Natural killer cell (primary cell): ENCODE measurements at regions not wholly inside any gene's neighbourhood (a gene's known extent, or its start where the extent isn't known, plus 50 kb on each side); places are given as distances from the start of the nearest gene placed in this dataset.

ENCODE experiments used
- ATAC-seq, 3 donors: fragments of 150-1000 bp in 2 of 3; fragments of 200-7000 bp in 1 of 3; cut with Tn5 transposase; 1 replicate in 1 of 3; 2 replicates in 2 of 3; pipeline ENCODE4 v1.10.0; 2021; ENCODE audit warnings: mild to moderate bottlenecking in 2 of 3, moderate library complexity in 2 of 3
- DNase-seq, 2 donors: peaks; one replicate each; pipeline versions ENCODE4 v3.0.0 to v3.0.0-alpha.2; 2013 to 2021; ENCODE audit warnings: mixed read lengths in 1 of 2
- H3K27ac ChIP-seq: one replicate; pipeline ENCODE4 v1.5.1; 2013; ENCODE audit warnings: mild to moderate bottlenecking, low read length
- H3K27me3 ChIP-seq: one replicate; pipeline ENCODE4 v1.6.1; 2013; ENCODE audit warnings: low read length; ENCODE audit not compliant: control insufficient read depth, insufficient read depth
- H3K36me3 ChIP-seq: one replicate; pipeline ENCODE4 v1.6.1; 2013; ENCODE audit warnings: low read length; ENCODE audit not compliant: control insufficient read depth, insufficient read depth
- H3K4me1 ChIP-seq: one replicate; pipeline ENCODE4 v1.6.1; 2013; ENCODE audit warnings: low read length; ENCODE audit not compliant: control insufficient read depth, insufficient read depth
- H3K4me3 ChIP-seq: one replicate; pipeline ENCODE4 v1.5.1; 2013; ENCODE audit warnings: low read length
- H3K9me3 ChIP-seq: one replicate; pipeline ENCODE4 v1.6.1; 2013; ENCODE audit warnings: low read length; ENCODE audit not compliant: control insufficient read depth, insufficient read depth
- H3K27ac Mint-ChIP-seq, 2 donors: one replicate each; pipeline ENCODE4 v1.8.0; 2022; ENCODE audit warnings: mild to moderate bottlenecking in 2 of 2, mixed read lengths in 2 of 2, moderate library complexity in 1 of 2
- H3K27me3 Mint-ChIP-seq, 2 donors: one replicate each; pipeline ENCODE4 v1.8.0; 2022; ENCODE audit warnings: low read depth in 2 of 2, mixed read lengths in 2 of 2
- H3K36me3 Mint-ChIP-seq: one replicate; pipeline ENCODE4 v1.8.0; 2022; ENCODE audit warnings: mixed read lengths
- H3K4me1 Mint-ChIP-seq, 2 donors: one replicate each; pipeline ENCODE4 v1.8.0; 2022; ENCODE audit warnings: mixed read lengths in 2 of 2
- H3K4me3 Mint-ChIP-seq: one replicate; pipeline ENCODE4 v1.8.0; 2022; ENCODE audit warnings: mild to moderate bottlenecking, moderate library complexity, mixed read lengths
- H3K9me3 Mint-ChIP-seq, 2 donors: one replicate each; pipeline ENCODE4 v1.8.0; 2022; ENCODE audit warnings: mixed read lengths in 2 of 2
- WGBS: methylation state at CpG from one replicate; pipeline ENCODE4 v1.1.7; 2013; ENCODE audit warnings: missing lambda C conversion rate; ENCODE audit not compliant: insufficient coverage; 5-methylcytosine and 5-hydroxymethylcytosine counted together
- intact Hi-C: fragments of 100-400 bp; cut with micrococcal nuclease; formaldehyde crosslinking; loops from one replicate; pipeline ENCODE4 v1.14.2; 2022
- TF ChIP-seq, protein P1 (sequence below): fragments of 200-600 bp; IDR thresholded peaks from one replicate; pipeline ENCODE4 v1.8.0; 2022; ENCODE audit warnings: antibody characterized with exemption

DNA sequence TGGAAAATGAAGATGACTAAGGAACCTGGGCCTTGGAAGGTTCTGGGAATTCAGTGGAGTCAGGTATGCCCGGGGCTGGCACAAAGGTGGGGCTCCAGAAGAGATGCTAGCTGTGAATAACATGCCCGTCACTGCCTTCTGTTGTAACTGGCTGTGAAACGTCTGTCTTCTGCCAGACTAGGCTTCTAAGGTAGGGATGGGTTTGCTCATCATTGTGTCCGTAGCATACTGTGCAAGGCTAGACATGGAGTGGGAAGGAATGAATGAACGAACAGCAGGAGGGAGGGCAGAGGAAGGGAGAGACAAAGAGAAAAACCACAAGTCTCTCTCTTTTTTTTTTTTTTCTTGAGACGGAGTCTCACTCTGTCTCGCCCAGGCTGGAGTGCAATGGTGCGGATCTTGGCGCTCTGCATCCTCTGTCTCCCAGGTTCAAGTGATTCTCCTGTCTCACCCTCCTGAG lies 327.4 kb downstream of the MN1 start:
- no peak for ATAC-seq
- H3K4me1 Mint-ChIP-seq, result no peaks in the 10 kb centered on the region

DNA sequence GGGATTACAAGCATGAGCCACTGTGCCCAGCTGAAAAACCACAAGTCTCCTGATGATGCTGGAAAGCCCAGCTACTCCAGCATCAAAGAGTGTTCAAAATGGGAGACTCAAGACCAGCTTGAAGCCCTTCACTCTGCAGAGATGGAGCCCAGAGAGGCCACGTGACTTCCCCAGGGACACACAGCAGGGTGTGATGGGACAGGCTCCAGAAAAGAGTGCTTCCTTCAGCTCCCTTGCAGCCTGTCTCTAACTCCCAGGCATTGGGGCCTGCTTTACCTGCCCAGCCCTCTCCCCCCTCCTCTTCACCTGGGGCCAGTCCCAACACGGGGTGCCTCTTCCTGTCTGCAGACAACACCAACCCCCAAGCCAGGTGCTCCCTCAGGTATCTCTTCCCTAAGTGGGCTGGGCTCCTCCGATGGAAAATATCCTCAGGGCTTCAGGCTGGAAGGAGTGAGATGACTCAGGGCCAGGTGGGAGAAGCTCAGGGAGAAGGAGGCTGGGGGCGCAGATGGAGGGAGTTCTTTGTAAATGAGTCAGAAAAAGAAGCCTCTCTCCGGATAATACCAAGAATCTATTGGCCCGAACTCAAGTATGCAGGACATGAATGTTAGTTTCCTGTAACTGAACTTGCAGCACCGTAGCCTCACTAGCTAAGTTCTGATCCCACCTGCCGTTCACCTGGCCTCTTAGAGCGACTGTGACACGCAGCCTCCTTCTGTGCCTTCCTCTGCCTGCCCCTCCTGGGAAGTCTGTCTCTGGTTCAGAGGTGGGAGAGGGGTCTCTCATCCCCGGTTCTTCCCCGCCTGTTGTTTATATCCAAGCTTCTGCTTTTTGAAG lies 326.6 kb downstream of the MN1 start:
- Histone ChIP-seq H3K4me1 (no peaks in the 10 kb centered on the region), H3K9me3 (no peaks in the 10 kb centered on the region), H3K36me3 (no peaks in the 10 kb centered on the region), H3K27ac (no peak overlapping the region), H3K4me3 (no peak overlapping the region), H3K27me3 (no peaks in the 10 kb centered on the region)
- intact Hi-C loops, result no loop called here
- DNase-seq, result no peak
- H3K4me3 Mint-ChIP-seq, result no peak overlapping the region
- no peaks in the 10 kb centered on the region for H3K36me3 Mint-ChIP-seq
- WGBS, result 61% methylated on average over 12 of the region's 12 CpGs
- H3K27ac Mint-ChIP-seq, result no peak overlapping the region
- no peaks in the 10 kb centered on the region for H3K4me1 Mint-ChIP-seq
- peaks cover 0 to 3% of the 10 kb centered on the region in 2 donors for H3K27me3 Mint-ChIP-seq
- H3K9me3 Mint-ChIP-seq, result no peaks in the 10 kb centered on the region
- ATAC-seq, result no peak
- TF ChIP-seq, protein P1, sequence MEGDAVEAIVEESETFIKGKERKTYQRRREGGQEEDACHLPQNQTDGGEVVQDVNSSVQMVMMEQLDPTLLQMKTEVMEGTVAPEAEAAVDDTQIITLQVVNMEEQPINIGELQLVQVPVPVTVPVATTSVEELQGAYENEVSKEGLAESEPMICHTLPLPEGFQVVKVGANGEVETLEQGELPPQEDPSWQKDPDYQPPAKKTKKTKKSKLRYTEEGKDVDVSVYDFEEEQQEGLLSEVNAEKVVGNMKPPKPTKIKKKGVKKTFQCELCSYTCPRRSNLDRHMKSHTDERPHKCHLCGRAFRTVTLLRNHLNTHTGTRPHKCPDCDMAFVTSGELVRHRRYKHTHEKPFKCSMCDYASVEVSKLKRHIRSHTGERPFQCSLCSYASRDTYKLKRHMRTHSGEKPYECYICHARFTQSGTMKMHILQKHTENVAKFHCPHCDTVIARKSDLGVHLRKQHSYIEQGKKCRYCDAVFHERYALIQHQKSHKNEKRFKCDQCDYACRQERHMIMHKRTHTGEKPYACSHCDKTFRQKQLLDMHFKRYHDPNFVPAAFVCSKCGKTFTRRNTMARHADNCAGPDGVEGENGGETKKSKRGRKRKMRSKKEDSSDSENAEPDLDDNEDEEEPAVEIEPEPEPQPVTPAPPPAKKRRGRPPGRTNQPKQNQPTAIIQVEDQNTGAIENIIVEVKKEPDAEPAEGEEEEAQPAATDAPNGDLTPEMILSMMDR, result no peak

More for the DNA sequence above, 327.4 kb downstream of the MN1 start:
- Histone ChIP-seq H3K27me3 (no peaks in the 10 kb centered on the region), H3K4me1 (no peaks in the 10 kb centered on the region), H3K36me3 (no peaks in the 10 kb centered on the region), H3K27ac (no peak overlapping the region), H3K4me3 (no peak overlapping the region), H3K9me3 (no peaks in the 10 kb centered on the region)
- Mint-ChIP-seq H3K27ac (no peak overlapping the region), H3K36me3 (no peaks in the 10 kb centered on the region), H3K9me3 (no peaks in the 10 kb centered on the region), H3K27me3 (peaks cover 0 to 3% of the 10 kb centered on the region in 2 donors), H3K4me3 (no peak overlapping the region)
- TF ChIP-seq, protein P1, result no peak
- no peak for DNase-seq
- WGBS, result 69% methylated on average over 9 of the region's 9 CpGs
- intact Hi-C loops, result no loop called here

DNA sequence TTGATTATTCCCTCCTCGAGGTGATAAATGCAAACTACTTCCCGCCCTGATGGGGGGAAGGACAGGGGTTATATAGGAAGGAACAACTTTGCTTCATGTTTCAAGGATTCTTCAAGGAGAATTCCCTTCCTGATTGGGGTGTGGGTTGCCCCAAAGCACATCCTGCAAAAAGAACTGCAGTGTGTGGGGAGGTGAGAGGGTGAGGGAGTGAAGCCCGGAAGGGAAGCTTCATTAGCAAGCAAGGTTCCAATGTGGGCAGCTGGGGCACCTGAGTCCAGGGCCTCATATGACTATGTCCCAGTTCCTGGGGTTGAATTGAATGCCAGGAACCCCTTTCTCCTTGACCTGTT lies 326.0 kb downstream of the MN1 start:
- Mint-ChIP-seq H3K36me3 (no peaks in the 10 kb centered on the region), H3K4me1 (no peaks in the 10 kb centered on the region), H3K27ac (no peak overlapping the region), H3K27me3 (peaks cover 0 to 3% of the 10 kb centered on the region in 2 donors), H3K4me3 (no peak overlapping the region), H3K9me3 (no peaks in the 10 kb centered on the region)
- Histone ChIP-seq H3K4me3 (no peak overlapping the region), H3K36me3 (no peaks in the 10 kb centered on the region), H3K27me3 (no peaks in the 10 kb centered on the region), H3K27ac (no peak overlapping the region), H3K4me1 (no peaks in the 10 kb centered on the region), H3K9me3 (no peaks in the 10 kb centered on the region)
- DNase-seq (no peak), ATAC-seq (no peak)
- intact Hi-C loops, result no loop called here
- WGBS, result 35% methylated on average over 3 of the region's 3 CpGs
- TF ChIP-seq, protein P1, result no peak

DNA sequence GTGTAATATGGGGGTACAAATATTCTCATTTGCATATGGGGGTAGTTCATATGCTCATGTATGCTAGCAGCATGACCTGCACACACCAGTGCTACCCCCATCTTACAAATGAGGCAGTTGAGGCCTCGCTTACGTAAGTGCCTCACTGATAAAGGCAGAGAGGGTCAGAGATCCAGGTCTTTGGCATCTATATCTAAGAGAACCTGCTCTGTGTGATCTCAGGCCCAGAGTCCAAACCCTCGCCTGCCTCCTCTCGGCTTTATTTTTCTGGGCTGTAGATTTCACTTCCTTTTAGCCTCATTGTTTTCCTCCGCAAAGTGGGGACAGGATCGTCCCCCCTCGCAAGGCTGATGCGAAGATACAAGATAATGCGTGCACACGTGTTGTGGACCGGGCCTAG lies 325.2 kb downstream of the MN1 start:
- intact Hi-C loops, result no loop called here
- Histone ChIP-seq H3K36me3 (no peaks in the 10 kb centered on the region), H3K27me3 (no peaks in the 10 kb centered on the region), H3K4me3 (no peak overlapping the region), H3K4me1 (no peaks in the 10 kb centered on the region), H3K27ac (no peak overlapping the region), H3K9me3 (no peaks in the 10 kb centered on the region)
- WGBS, result 93% methylated on average over 11 of the region's 11 CpGs
- Mint-ChIP-seq H3K27me3 (peaks cover 0 to 3% of the 10 kb centered on the region in 2 donors), H3K27ac (no peak overlapping the region), H3K4me3 (no peak overlapping the region), H3K36me3 (no peaks in the 10 kb centered on the region), H3K9me3 (no peaks in the 10 kb centered on the region), H3K4me1 (no peaks in the 10 kb centered on the region)
- no peak for DNase-seq
- TF ChIP-seq, protein P1, result no peak
- ATAC-seq, result no peak
